ENCODE measurements at regions not wholly inside any gene's neighbourhood (a gene's known extent, or its start where the extent isn't known, plus 50 kb on each side); places are given as distances from the start of the nearest gene placed in this dataset.
"Not testable (repeated sequence)": the region's sequence is repeated elsewhere in the genome, so short reads cannot be mapped to it uniquely, and the experiment has no call there.

DNA sequence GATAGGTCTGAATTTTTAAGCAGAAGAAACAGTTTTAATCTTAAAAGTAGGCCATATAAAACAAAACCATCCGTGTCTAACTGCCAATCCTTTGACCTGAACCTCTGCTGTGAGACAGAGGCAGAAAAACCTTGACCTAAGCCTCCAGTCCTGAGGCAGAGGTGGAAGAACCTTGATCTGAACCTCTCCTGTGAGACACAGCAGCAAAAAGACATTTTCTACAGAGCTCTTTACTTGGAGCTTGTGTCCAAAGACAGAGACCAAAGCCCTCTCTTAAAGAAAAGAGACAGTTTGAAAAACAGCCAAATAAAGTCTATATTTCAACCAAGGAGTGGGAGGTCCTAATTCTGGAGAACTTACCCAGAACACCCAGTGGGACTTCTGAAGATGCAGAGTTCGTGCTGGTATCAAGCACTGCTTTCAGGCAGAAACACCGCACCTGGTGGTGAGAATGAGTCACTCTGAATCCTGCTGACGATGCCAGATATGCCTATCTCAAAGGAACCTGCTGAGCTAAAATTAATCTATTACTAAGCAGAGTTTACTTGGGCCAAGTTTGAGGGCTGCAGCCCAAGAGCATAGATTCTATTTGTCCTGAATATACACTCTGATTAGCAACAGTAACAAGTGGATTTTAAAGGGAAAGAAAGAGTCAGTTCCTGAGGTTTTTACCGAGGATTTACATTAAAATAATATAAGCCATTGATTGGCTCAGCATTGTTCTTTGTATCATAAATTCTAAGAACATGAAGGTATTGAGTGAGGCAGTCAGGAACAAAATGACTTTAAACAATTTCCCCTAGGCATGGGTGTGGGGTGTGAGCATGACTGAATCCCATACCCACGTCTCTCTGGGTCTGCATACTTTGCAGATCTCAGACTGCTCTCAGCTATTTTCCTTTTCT is 806.4 kb downstream of the TRIB2 start:
- Mint-ChIP-seq H3K4me1 (no peaks in the 10 kb centered on the region), H3K27me3 (no peaks in the 10 kb centered on the region), H3K4me3 (no peak overlapping the region), H3K36me3 (no peaks in the 10 kb centered on the region), H3K9me3 (peaks cover 3% of the 10 kb centered on the region), H3K27ac (no peak overlapping the region)
- POLR2A ChIA-PET, result no interaction called here
- ATAC-seq (ENCODE audit: low read depth), result no peak
- no peak for DNase-seq

DNA sequence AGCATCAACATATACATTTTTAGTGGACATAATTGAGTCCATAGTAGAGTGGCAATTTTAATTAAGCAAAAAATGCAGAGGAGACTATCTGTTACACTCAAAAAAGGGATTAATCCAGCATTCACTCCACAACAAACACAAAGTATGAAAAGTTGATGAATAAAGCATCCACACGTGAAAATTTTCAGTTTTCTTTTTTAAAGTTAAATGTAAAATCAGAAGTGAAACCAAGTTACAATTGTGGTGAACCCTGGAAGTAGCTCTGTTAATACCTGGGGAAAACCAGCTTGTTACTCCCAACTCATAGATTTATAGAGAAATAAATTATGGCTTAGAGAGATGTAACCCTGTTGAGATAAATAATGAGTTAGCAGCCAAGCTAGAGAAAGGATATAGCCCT is 807.8 kb downstream of the TRIB2 start:
- POLR2A ChIA-PET, result no interaction called here
- no peak for DNase-seq
- ATAC-seq (ENCODE audit: low read depth), result no peak
- no peak overlapping the region for H3K27ac Mint-ChIP-seq
- no peaks in the 10 kb centered on the region for H3K27me3 Mint-ChIP-seq
- H3K36me3 Mint-ChIP-seq, result no peaks in the 10 kb centered on the region
- no peaks in the 10 kb centered on the region for H3K4me1 Mint-ChIP-seq
- H3K9me3 Mint-ChIP-seq, result peaks cover 3% of the 10 kb centered on the region
- no peak overlapping the region for H3K4me3 Mint-ChIP-seq

DNA sequence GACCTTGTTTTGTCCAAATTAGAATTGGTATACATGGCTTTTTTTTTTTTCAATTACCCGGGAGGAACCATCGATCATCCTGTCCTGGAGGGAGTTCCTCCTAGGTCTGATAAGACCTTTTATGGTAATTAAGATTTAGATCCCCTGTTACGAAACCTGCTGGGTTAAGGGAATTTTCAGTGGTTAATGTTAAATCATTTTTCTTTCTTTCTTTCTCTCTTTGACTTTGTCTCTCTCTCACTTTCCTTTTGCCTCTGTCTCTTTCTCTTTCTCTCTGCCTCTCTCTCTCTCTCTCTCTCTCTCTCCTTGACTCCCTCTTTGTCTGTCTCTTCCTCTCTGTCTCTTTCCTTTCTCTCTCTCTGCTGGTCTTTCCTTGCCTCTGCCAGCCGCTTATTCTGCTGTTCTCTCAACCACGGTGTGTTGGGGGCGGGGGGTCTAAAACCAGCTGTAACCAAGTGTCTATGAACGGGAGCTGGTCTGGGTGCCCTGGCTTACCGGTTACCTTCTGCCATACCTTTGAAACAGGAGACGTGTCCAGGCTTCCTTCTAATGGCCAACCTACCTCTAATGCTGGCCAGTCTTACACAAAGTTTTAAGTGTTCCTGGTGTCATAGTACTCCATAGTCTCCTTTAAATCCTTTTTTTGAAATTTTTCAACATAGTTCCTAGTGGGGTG is 815.1 kb downstream of the TRIB2 start:
- DNase-seq; POLR2A ChIA-PET; H3K27ac Mint-ChIP-seq; ATAC-seq (ENCODE audit: low read depth); H3K27me3 Mint-ChIP-seq; H3K4me1 Mint-ChIP-seq; H3K9me3 Mint-ChIP-seq; H3K4me3 Mint-ChIP-seq; H3K36me3 Mint-ChIP-seq: not testable (repeated sequence)

DNA sequence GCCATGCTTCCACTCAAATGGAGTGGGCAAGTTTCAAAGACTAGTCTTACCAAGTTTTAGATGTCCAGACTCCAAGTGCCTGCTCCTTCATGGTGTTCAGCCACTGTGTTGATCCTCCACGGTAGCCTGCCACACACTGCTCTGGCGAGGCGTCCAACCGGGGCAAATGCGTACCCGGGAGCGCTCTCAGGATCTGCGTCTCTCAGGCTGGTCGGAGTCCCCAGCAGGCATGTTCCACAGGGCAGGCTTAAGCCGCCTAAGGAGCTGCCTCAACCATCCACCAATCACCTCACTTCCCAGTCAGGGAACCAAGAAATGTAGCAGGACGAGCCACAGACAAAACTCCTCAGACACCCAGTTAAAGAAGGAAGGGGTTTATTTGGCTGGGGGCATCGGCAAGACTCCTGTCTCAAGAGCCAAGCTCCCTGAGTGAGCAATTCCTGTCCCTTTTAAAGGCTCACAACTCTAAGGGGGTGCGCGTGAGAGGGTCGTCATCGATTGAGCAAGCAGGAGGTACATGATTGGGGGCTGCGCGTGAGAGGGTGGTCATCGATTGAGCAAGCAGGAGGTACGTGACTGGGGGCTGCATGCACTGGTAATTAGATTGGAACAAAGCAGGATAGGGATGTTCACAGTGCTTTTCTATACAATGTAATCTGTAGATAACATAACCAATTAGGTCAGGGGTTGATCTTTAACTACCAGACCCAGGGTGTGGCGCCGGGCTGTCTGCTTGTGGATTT is 816.2 kb downstream of the TRIB2 start:
- H3K4me3 Mint-ChIP-seq; DNase-seq; H3K27ac Mint-ChIP-seq; H3K27me3 Mint-ChIP-seq; H3K9me3 Mint-ChIP-seq; H3K4me1 Mint-ChIP-seq; ATAC-seq (ENCODE audit: low read depth); H3K36me3 Mint-ChIP-seq; POLR2A ChIA-PET: not testable (repeated sequence)

DNA sequence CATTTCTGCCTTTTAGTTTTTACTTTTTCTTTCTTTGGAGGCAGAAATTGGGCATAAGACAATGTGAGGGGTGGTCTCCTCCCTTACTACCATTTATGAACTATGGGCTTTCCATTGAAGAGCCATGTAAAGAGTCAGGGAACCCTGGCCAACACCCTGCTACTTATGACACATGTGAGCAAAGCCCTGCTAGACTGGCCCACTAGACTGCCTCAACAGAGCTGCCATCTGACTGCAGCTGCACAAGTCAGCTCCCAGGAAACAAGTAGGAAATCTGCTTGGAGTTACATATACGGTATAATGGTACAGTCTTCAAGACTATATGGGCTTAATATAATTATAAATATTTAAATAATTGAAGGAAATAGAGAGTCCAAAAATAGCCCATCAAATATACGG is 816.8 kb downstream of the TRIB2 start:
- H3K27ac Mint-ChIP-seq, result no peak overlapping the region
- H3K4me1 Mint-ChIP-seq, result no peaks in the 10 kb centered on the region
- no peak overlapping the region for H3K4me3 Mint-ChIP-seq
- POLR2A ChIA-PET, result no interaction called here
- H3K36me3 Mint-ChIP-seq, result no peaks in the 10 kb centered on the region
- no peak for DNase-seq
- H3K27me3 Mint-ChIP-seq, result no peaks in the 10 kb centered on the region
- H3K9me3 Mint-ChIP-seq, result peaks cover 2% of the 10 kb centered on the region
- no peak for ATAC-seq (ENCODE audit: low read depth)

DNA sequence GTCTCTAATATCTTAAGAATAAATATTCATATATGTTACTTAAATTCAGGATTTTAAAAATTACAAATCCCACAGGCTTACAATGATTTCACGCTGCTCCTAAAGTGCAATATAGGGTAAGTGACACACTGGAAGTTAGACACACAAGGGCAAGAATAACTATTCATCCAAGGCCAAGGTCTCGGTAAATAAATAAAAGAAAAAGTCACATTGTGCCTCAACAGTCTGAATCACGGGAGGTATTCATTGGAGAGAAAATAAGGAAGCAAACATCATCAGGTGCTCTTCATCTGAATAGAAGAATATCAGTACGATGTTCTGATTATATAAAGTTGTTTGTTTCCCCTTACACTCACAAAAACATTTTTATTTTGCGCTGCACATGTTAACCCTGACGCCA is 820.2 kb downstream of the TRIB2 start:
- H3K27ac Mint-ChIP-seq, result no peak overlapping the region
- no peaks in the 10 kb centered on the region for H3K4me1 Mint-ChIP-seq
- POLR2A ChIA-PET, result no interaction called here
- H3K27me3 Mint-ChIP-seq, result no peaks in the 10 kb centered on the region
- DNase-seq (no peak), ATAC-seq (ENCODE audit: low read depth) (no peak)
- no peaks in the 10 kb centered on the region for H3K36me3 Mint-ChIP-seq
- H3K4me3 Mint-ChIP-seq, result no peak overlapping the region
- H3K9me3 Mint-ChIP-seq, result peaks cover 2% of the 10 kb centered on the region

DNA sequence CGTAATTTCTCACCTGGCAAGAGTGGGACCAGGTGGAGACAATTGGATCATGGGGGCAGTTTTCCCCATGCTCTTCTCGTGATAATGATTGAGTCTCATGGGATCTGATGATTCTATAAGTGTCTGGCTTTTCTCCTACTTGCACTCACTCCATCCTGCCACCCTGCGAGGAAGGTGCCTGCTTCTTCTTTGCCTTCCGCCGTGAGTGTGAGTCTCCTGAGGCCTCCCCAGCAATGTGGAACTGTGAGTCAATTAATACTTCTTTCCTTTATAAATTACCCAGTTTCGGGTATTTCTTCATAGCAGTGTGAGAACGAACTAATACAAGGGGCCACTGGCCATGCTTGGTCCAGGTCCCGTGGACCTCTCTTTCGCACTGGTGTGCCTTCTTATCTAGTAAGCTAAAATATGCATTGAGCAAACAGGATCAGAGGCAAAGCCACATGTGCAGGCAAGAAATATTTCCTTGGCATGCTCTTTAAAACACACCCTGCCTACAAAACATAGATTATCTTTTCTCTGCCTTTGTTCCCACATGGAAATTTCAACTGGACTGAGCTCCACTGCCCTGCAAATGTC is 821.1 kb downstream of the TRIB2 start:
- no peak for ATAC-seq (ENCODE audit: low read depth)

DNA sequence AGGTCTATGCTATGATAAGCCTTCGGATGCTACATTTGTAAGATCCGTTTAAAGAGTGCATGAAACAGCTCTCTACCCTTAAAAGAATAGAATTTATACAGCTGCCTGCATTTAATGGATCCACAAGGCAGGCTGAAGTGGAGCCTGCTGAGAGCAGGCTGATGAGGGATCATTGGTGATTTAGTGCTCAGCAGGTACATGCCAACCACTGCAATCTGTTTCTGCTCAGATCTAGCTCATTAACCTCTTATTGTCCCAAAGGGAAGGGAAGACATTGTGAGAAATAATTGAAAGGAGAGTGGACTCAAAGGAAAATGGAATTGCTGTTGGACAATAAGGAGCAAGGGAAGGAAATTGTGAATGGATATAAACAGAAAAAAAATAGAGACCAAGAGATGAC is 822.6 kb downstream of the TRIB2 start:
- Mint-ChIP-seq H3K27me3 (no peaks in the 10 kb centered on the region), H3K9me3 (no peaks in the 10 kb centered on the region), H3K4me3 (no peak overlapping the region), H3K4me1 (no peaks in the 10 kb centered on the region), H3K36me3 (no peaks in the 10 kb centered on the region), H3K27ac (no peak overlapping the region)
- DNase-seq (no peak), ATAC-seq (ENCODE audit: low read depth) (no peak)
- POLR2A ChIA-PET, result no interaction called here

More for the DNA sequence above, 821.1 kb downstream of the TRIB2 start:
- Mint-ChIP-seq H3K4me1 (no peaks in the 10 kb centered on the region), H3K4me3 (no peak overlapping the region), H3K36me3 (no peaks in the 10 kb centered on the region), H3K9me3 (no peaks in the 10 kb centered on the region), H3K27ac (no peak overlapping the region), H3K27me3 (no peaks in the 10 kb centered on the region)
- POLR2A ChIA-PET, result no interaction called here
- no peak for DNase-seq

DNA sequence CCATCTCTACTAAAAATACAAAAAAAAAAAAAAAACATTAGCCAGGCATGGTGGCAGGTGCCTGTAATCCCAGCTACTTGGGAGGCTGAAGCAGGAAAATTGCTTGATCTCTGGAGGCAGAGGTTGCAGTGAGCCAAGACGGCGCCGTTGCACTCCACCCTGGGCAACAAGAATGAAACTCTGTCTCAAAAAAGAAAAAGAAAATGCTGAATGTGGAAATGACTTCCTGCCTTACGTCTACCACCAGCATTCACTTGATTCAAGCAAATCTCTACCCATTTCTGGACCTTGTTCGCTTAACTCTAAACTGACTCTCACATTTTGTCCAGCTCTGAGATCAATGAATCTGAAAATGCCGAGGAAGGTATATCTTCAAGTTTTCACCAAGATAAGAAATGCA is 825.3 kb downstream of the TRIB2 start:
- Mint-ChIP-seq H3K36me3 (no peaks in the 10 kb centered on the region), H3K9me3 (no peaks in the 10 kb centered on the region), H3K27ac (no peak overlapping the region), H3K4me3 (no peak overlapping the region), H3K4me1 (no peaks in the 10 kb centered on the region), H3K27me3 (no peaks in the 10 kb centered on the region)
- DNase-seq (no peak), ATAC-seq (ENCODE audit: low read depth) (no peak)
- POLR2A ChIA-PET, result no interaction called here

DNA sequence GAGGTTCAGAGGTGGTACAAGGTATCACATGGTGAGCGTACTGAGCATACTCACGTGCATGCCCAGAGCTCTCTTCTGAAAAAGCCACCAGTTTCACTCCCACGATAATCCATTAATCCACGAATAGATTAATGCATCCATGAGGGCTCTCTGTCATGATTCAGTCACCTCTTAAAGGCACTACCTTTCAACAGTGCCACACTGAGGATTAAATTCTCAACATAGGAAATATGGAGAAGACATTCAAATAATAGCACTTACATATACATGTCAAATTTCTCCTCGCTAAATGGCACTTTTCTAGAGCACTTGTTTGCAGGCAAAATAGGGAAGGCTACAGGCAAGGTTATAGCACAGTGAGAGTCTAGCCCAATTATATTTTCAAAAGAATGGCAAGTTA is 825.9 kb downstream of the TRIB2 start:
- ATAC-seq (ENCODE audit: low read depth), result no peak
- Mint-ChIP-seq H3K36me3 (no peaks in the 10 kb centered on the region), H3K27me3 (no peaks in the 10 kb centered on the region), H3K27ac (no peak overlapping the region), H3K4me3 (no peak overlapping the region), H3K9me3 (no peaks in the 10 kb centered on the region), H3K4me1 (no peaks in the 10 kb centered on the region)
- DNase-seq, result no peak
- POLR2A ChIA-PET, result no interaction called here

DNA sequence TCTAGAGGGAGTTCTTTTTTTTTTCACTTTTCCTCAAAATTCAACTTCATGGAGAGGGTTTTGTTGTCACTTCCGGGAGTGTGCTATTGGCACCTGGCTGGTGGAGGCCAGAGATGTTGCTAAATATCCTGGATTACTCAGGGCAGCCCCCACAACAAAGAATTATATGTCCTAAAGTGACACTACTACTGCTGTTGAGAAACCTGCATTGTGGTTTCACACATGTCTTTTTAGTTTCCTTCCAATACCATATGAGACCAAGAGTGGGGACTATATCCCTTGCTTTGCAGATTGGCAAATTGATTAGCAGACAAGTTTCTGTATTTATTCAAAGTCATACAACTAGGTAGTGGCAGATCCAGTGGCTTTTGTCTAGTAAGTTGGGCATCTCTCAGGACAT is 826.8 kb downstream of the TRIB2 start:
- POLR2A ChIA-PET, result no interaction called here

DNA sequence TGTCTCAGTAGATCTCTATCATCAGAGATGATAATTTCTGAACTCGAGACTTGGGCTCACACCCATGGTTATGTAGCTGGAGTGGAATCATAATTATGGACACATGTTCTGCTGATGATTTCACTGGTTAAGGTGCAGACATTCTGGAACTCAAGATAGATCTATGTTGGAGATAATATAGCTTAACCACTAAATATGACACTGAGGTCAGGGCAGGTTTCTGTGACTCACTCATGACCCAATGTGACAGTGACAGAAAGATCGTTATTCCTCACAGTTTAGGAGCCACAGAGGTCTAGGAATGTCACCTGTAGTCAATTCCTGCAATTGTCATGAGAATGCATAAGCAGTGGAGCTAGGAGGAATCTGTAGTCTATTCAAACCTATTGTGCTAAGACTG is 828.6 kb downstream of the TRIB2 start:
- Mint-ChIP-seq H3K4me1 (no peaks in the 10 kb centered on the region), H3K27ac (no peak overlapping the region), H3K4me3 (no peak overlapping the region), H3K36me3 (no peaks in the 10 kb centered on the region), H3K9me3 (no peaks in the 10 kb centered on the region), H3K27me3 (no peaks in the 10 kb centered on the region)
- POLR2A ChIA-PET, result no interaction called here
- ATAC-seq (ENCODE audit: low read depth) (no peak), DNase-seq (no peak)

More for the DNA sequence above, 826.8 kb downstream of the TRIB2 start:
- no peak overlapping the region for H3K27ac Mint-ChIP-seq
- no peaks in the 10 kb centered on the region for H3K27me3 Mint-ChIP-seq
- ATAC-seq (ENCODE audit: low read depth) (no peak), DNase-seq (no peak)
- no peaks in the 10 kb centered on the region for H3K36me3 Mint-ChIP-seq
- H3K4me3 Mint-ChIP-seq, result no peak overlapping the region
- no peaks in the 10 kb centered on the region for H3K4me1 Mint-ChIP-seq
- H3K9me3 Mint-ChIP-seq, result no peaks in the 10 kb centered on the region

DNA sequence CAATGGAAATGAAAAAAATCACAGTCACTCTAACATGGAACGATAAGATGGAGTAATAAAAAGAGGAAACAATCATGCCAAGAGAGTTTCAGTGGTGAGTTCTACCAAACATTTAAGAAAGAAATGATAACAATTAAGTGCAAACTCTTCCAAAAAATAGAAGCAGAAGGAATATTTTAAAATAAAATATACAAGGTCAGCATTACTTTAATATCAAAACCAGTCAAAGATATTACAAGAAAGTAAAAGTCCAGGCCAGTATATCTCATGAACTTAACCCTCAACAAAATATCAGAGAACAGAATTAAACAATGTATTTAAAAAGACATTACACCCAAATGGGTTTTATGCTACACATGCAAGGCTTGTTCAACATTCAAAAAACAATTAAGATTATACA is 829.4 kb downstream of the TRIB2 start:
- Mint-ChIP-seq H3K9me3 (no peaks in the 10 kb centered on the region), H3K4me1 (no peaks in the 10 kb centered on the region), H3K27ac (no peak overlapping the region), H3K36me3 (no peaks in the 10 kb centered on the region), H3K4me3 (no peak overlapping the region), H3K27me3 (no peaks in the 10 kb centered on the region)
- no peak for DNase-seq
- POLR2A ChIA-PET, result no interaction called here
- no peak for ATAC-seq (ENCODE audit: low read depth)
